Loucy (cell line): ENCODE measurements at regions not wholly inside any gene's neighbourhood (a gene's known extent, or its start where the extent isn't known, plus 50 kb on each side); places are given as distances from the start of the nearest gene placed in this dataset.

Experiments
- H2AFZ ChIP-seq: fragments of 200-600 bp; sonication (generic); 2 replicates; pipeline ENCODE4 v1.6.0; 2016; ENCODE audit warnings: antibody characterized with exemption, mild to moderate bottlenecking, low read length, moderate library complexity
- H3F3A ChIP-seq: fragments of 200-600 bp; 2 replicates; pipeline ENCODE4 v1.6.0; 2016; ENCODE audit warnings: antibody characterized with exemption, low read depth, mild to moderate bottlenecking
- H3K27me3 ChIP-seq: fragments of 200-600 bp; sonication (generic); 2 replicates; pipeline ENCODE4 v1.6.1; 2014; ENCODE audit warnings: low read length, mild to moderate bottlenecking; ENCODE audit not compliant: insufficient read depth, poor library complexity, severe bottlenecking
- H3K36me3 ChIP-seq: fragments of 200-600 bp; sonication (generic); 2 replicates; pipeline ENCODE4 v1.6.1; 2016; ENCODE audit warnings: low read length; ENCODE audit not compliant: insufficient read depth
- H3K4me1 ChIP-seq: fragments of 200-600 bp; sonication (generic); 2 replicates; pipeline ENCODE4 v1.5.1; 2014; ENCODE audit warnings: low read length, mild to moderate bottlenecking; ENCODE audit not compliant: insufficient read depth, poor library complexity, severe bottlenecking
- H3K4me2 ChIP-seq: fragments of 200-600 bp; sonication (generic); 2 replicates; pipeline ENCODE4 v1.6.0; 2014; ENCODE audit warnings: antibody characterized with exemption, low read length, low read depth, mild to moderate bottlenecking; ENCODE audit not compliant: poor library complexity, severe bottlenecking
- H3K4me3 ChIP-seq: fragments of 200-600 bp; sonication (generic); 2 replicates; pipeline ENCODE4 v1.5.1; 2014; ENCODE audit warnings: low read length, mild to moderate bottlenecking, mixed read lengths; ENCODE audit not compliant: poor library complexity, severe bottlenecking
- H3K79me2 ChIP-seq: fragments of 200-600 bp; sonication (generic); 2 replicates; pipeline ENCODE4 v1.6.1; 2014; ENCODE audit warnings: low read length; ENCODE audit not compliant: insufficient read depth
- H3K9ac ChIP-seq: fragments of 200-600 bp; sonication (generic); 2 replicates; pipeline ENCODE4 v1.6.0; 2014; ENCODE audit warnings: mild to moderate bottlenecking, low read depth, low read length, moderate library complexity; ENCODE audit not compliant: poor library complexity, severe bottlenecking
- H3K9me2 ChIP-seq: fragments of 200-600 bp; sonication (generic); replicated peaks from 2 replicates; pipeline ENCODE4 v1.6.1; 2016; ENCODE audit warnings: low read depth, low read length, mixed read lengths
- H3K9me3 ChIP-seq: fragments of 200-600 bp; sonication (generic); 2 replicates; pipeline ENCODE4 v1.6.1; 2014; ENCODE audit warnings: mild to moderate bottlenecking, antibody characterized with exemption, low read length, low read depth; ENCODE audit not compliant: insufficient read depth
- H4K20me1 ChIP-seq: fragments of 200-600 bp; sonication (generic); 2 replicates; pipeline ENCODE4 v1.6.0; 2014; ENCODE audit warnings: antibody characterized with exemption, low read length, mild to moderate bottlenecking; ENCODE audit not compliant: insufficient read depth, poor library complexity, severe bottlenecking
- EZH2phosphoT487 ChIP-seq: fragments of 200-600 bp; IDR thresholded peaks from 2 replicates; pipeline ENCODE4 v1.6.1; 2018; ENCODE audit warnings: antibody characterized with exemption, mild to moderate bottlenecking, moderate library complexity, borderline replicate concordance
- TF ChIP-seq, protein P1 (sequence below): fragments of 200-600 bp; sonication (generic); conservative IDR thresholded peaks from 2 replicates; pipeline ENCODE4 v1.5.1; 2014; ENCODE audit warnings: mild to moderate bottlenecking, antibody characterized with exemption, low read length

DNA sequence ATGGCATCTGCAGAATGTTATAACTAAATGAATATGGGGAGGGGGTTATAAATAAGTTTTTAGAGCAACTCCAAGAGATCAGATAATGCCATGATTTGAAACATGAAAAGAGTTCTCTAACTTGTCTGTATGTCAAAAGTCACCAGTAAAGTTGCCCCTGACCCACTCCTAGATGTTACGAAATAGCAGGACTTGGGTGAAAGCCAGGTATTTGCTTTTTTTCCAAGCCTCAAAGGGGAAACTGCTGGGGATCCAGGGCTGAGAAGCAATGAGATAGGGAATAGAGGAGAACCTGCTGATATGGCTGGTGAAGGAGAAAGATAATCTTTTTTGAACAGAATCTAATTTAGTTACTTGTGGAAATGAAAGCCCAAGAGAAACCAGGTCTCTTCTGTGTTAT lies 191.5 kb upstream of the CDH20 start:
- H3K27me3 ChIP-seq: no peaks in the 10 kb centered on the region
- no peak overlapping the region for H3K4me3 ChIP-seq
- no peak overlapping the region for H3K9ac ChIP-seq
- no peaks in the 10 kb centered on the region for H4K20me1 ChIP-seq
- H3K9me3 ChIP-seq: no peaks in the 10 kb centered on the region; the same call in 1 of the 2 replicates
- H3F3A ChIP-seq: no peaks in the 10 kb centered on the region
- no peaks in the 10 kb centered on the region for H3K36me3 ChIP-seq
- H2AFZ ChIP-seq: no peak overlapping the region
- H3K79me2 ChIP-seq: no peaks in the 10 kb centered on the region
- H3K4me1 ChIP-seq: no peaks in the 10 kb centered on the region
- H3K4me2 ChIP-seq: no peak overlapping the region
- TF ChIP-seq, protein P1, sequence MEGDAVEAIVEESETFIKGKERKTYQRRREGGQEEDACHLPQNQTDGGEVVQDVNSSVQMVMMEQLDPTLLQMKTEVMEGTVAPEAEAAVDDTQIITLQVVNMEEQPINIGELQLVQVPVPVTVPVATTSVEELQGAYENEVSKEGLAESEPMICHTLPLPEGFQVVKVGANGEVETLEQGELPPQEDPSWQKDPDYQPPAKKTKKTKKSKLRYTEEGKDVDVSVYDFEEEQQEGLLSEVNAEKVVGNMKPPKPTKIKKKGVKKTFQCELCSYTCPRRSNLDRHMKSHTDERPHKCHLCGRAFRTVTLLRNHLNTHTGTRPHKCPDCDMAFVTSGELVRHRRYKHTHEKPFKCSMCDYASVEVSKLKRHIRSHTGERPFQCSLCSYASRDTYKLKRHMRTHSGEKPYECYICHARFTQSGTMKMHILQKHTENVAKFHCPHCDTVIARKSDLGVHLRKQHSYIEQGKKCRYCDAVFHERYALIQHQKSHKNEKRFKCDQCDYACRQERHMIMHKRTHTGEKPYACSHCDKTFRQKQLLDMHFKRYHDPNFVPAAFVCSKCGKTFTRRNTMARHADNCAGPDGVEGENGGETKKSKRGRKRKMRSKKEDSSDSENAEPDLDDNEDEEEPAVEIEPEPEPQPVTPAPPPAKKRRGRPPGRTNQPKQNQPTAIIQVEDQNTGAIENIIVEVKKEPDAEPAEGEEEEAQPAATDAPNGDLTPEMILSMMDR: no peak
- TF ChIP-seq EZH2phosphoT487: no peak
- H3K9me2 ChIP-seq: no peaks in the 10 kb centered on the region

DNA sequence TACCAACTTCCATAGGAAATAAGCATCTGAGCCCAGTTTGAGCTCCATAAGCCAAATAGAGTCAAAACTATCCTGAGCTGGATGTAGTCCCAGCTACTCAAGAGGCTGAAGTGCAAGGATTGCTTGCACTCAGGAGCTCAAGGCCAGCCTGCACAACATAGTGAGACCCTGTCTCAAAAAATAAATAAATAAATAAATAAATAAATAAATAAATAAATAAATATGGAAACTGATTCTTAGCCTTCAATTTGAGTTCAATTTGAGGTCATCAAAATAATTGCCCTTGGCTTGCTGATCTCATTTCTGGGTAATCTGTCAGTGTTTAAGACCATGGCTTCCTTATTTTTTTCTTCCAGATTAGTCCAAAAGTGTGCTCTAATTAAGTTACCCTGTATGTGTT lies 184.9 kb upstream of the CDH20 start:
- Histone ChIP-seq H3K4me3 (no peak overlapping the region), H2AFZ (no peak overlapping the region), H3K4me2 (no peak overlapping the region), H4K20me1 (no peaks in the 10 kb centered on the region), H3K9me3 (no peaks in the 10 kb centered on the region), H3K9ac (no peak overlapping the region), H3K36me3 (no peaks in the 10 kb centered on the region), H3F3A (no peaks in the 10 kb centered on the region), H3K79me2 (no peaks in the 10 kb centered on the region), H3K27me3 (no peaks in the 10 kb centered on the region), H3K9me2 (no peaks in the 10 kb centered on the region), H3K4me1 (no peaks in the 10 kb centered on the region)
- no peak for TF ChIP-seq EZH2phosphoT487
- TF ChIP-seq, protein P1: no peak

DNA sequence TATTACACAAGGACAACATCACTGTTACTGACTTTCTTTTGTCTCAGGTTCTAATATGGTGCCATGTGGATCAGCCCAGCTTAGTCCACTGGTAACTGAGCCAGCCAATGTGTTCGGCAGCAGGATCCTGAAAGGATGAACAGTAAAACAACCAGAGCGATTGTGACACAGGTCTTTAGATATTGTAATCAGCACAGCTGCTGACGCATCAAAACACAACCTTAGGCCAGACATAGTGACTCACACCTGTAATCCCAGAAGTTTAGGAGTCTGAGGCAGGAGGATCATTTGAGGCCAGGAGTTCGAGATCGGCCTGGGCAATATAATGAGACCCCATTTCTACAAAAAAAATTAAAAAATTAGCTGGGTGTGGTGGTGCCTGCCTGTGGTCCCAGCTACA lies 183.4 kb upstream of the CDH20 start:
- Histone ChIP-seq H3K9me3 (no peaks in the 10 kb centered on the region), H3K79me2 (no peaks in the 10 kb centered on the region), H3K4me3 (no peak overlapping the region), H3K27me3 (no peaks in the 10 kb centered on the region), H4K20me1 (no peaks in the 10 kb centered on the region), H3K4me1 (no peaks in the 10 kb centered on the region), H3K9ac (no peak overlapping the region), H3K4me2 (no peak overlapping the region), H2AFZ (no peak overlapping the region), H3K36me3 (no peaks in the 10 kb centered on the region), H3K9me2 (no peaks in the 10 kb centered on the region), H3F3A (no peaks in the 10 kb centered on the region)
- TF ChIP-seq, protein P1: no peak
- no peak for TF ChIP-seq EZH2phosphoT487
